Uterus (tissue), 3 donors: ENCODE measurements at regions not wholly inside any gene's neighbourhood (a gene's known extent, or its start where the extent isn't known, plus 50 kb on each side); places are given as distances from the start of the nearest gene placed in this dataset.

Experiments
- DNase-seq, 2 donors: peaks; one replicate each; pipeline ENCODE4 v3.0.0-alpha.2; 2019 to 2020
- H3K27ac ChIP-seq, 2 donors: fragments of 200-600 bp; sonication (generic); 1 replicate in 1 of 2; 2 replicates in 1 of 2; pipeline ENCODE4 v1.5.1; 2016 to 2018
- H3K27me3 ChIP-seq, 2 donors: fragments of 200-600 bp; sonication (generic); one replicate each; pipeline ENCODE4 v1.5.1; 2018 to 2019; ENCODE audit warnings: control low read depth in 1 of 2
- H3K36me3 ChIP-seq, 2 donors: fragments of 200-600 bp; sonication (generic); one replicate each; pipeline ENCODE4 v1.5.1; 2019; ENCODE audit warnings: control low read depth in 1 of 2
- H3K4me1 ChIP-seq, 2 donors: fragments of 200-600 bp; sonication (generic); one replicate each; pipeline ENCODE4 v1.5.1; 2018 to 2019; ENCODE audit warnings: control low read depth in 1 of 2
- H3K4me3 ChIP-seq, 2 donors: fragments of 200-600 bp; sonication (generic); 1 replicate in 1 of 2; 2 replicates in 1 of 2; pipeline ENCODE4 v1.5.1; 2018 to 2019; ENCODE audit warnings: mild to moderate bottlenecking in 1 of 2
- H3K9me3 ChIP-seq, 2 donors: fragments of 200-600 bp; sonication (generic); one replicate each; pipeline ENCODE4 v1.5.1; 2019; ENCODE audit warnings: control low read depth in 1 of 2
- POLR2A ChIP-seq, 2 donors: fragments of 450-650 bp; IDR thresholded peaks; one replicate each; pipeline ENCODE4 v1.6.1; 2016; ENCODE audit warnings: antibody characterized with exemption in 2 of 2, mild to moderate bottlenecking in 1 of 2, moderate library complexity in 1 of 2
- intact Hi-C: fragments of 100-400 bp; cut with DNase I; formaldehyde crosslinking; loops from one replicate; pipeline ENCODE4 v1.15.1; 2023; ENCODE audit warnings: low total_unique reads
- TF ChIP-seq, protein P1 (sequence below), 4 experiments: fragments of 200-600 bp in 2 of 4; fragments of 450-650 bp in 2 of 4; sonication (generic) in 2 of 4; IDR thresholded peaks; one replicate each; pipeline ENCODE4 v1.5.1; 2016 to 2019; ENCODE audit warnings: antibody characterized with exemption in 4 of 4, mild to moderate bottlenecking in 2 of 4, moderate library complexity in 1 of 4
- donor health status: DM: yes; HTN: yes; CAD: no.

DNA sequence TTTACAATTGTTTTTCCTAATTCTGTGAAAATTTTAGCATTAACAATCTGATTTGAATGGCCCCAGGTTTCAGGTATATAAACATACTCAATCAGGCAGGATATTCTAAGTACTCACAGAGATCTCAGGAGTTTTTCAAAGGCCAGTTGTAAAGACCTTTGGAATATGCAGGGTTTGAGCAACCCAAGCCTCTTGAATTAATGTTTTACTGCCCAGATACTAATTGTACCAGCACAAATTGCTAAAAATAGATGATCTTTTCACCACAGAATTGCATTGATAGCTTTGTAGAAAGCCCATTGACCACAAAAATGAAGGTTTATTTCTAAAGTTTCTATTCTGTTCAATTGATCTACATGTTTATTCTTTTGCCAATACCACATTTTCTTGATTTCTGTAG is 186.5 kb downstream of the OSTF1 start:
- intact Hi-C loops: no loop called here
- no peak for DNase-seq
- Histone ChIP-seq H3K27me3 (no peaks in the 10 kb centered on the region), H3K9me3 (no peaks in the 10 kb centered on the region), H3K27ac (no peak overlapping the region), H3K36me3 (no peaks in the 10 kb centered on the region), H3K4me1 (no peaks in the 10 kb centered on the region), H3K4me3 (no peak overlapping the region)
- TF ChIP-seq, protein P1, sequence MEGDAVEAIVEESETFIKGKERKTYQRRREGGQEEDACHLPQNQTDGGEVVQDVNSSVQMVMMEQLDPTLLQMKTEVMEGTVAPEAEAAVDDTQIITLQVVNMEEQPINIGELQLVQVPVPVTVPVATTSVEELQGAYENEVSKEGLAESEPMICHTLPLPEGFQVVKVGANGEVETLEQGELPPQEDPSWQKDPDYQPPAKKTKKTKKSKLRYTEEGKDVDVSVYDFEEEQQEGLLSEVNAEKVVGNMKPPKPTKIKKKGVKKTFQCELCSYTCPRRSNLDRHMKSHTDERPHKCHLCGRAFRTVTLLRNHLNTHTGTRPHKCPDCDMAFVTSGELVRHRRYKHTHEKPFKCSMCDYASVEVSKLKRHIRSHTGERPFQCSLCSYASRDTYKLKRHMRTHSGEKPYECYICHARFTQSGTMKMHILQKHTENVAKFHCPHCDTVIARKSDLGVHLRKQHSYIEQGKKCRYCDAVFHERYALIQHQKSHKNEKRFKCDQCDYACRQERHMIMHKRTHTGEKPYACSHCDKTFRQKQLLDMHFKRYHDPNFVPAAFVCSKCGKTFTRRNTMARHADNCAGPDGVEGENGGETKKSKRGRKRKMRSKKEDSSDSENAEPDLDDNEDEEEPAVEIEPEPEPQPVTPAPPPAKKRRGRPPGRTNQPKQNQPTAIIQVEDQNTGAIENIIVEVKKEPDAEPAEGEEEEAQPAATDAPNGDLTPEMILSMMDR (IDR thresholded peaks at IDR 0.05): no peak
- TF ChIP-seq POLR2A (IDR thresholded peaks at IDR 0.05): no peak

DNA sequence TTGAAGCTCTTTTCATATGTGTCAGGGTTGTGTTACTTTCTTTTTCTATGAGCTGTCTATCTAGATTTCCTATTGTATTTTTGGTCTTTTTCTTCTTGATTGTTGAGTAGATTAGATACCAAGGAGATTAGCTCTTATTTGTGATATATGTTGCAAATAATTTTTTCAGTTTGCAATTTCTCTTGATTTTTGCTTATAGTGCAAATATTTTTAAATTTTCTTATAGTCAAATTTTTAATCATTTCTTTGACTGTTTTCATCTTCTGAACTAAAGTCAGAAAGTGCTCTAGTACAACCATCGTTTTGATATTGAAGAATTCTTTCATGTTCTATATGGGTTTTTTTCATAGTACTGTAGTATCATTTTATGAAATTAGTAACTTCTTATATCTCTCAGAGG is 193.7 kb downstream of the OSTF1 start:
- no peaks in the 10 kb centered on the region for H3K27me3 ChIP-seq
- no peaks in the 10 kb centered on the region for H3K9me3 ChIP-seq
- TF ChIP-seq, protein P1 (IDR thresholded peaks at IDR 0.05): no peak
- TF ChIP-seq POLR2A (IDR thresholded peaks at IDR 0.05): no peak
- no peaks in the 10 kb centered on the region for H3K4me1 ChIP-seq
- no peak overlapping the region for H3K27ac ChIP-seq
- DNase-seq: no peak
- no peaks in the 10 kb centered on the region for H3K36me3 ChIP-seq
- intact Hi-C loops: no loop called here
- H3K4me3 ChIP-seq: no peak overlapping the region

DNA sequence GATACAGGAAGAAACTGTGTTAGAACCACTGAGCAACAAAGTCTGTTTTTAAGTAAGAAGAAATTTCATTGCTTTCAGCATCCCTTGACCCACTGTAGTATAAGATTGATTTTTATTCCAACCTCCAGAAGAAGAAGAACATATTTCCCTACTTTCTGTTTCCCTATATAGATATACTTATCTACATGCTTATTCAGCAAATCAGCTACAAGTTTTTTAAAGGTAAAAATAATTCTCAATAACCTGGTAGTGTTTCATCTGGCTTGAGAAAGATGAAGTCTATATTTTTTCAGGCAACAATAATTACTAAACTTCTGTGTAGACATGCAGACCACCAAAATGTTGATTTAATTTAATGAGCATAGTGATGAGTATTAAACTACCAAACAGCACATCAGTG is 201.0 kb downstream of the OSTF1 start:
- DNase-seq: no peak
- Histone ChIP-seq H3K9me3 (no peaks in the 10 kb centered on the region), H3K27me3 (no peaks in the 10 kb centered on the region)

GRCh38 chr9:75299324-75299723 is 211.0 kb downstream of the OSTF1 start:
- DNase-seq: no peak
- no peak overlapping the region for H3K4me3 ChIP-seq
- no peaks in the 10 kb centered on the region for H3K9me3 ChIP-seq
- H3K27ac ChIP-seq: no peak overlapping the region
- H3K27me3 ChIP-seq: no peaks in the 10 kb centered on the region
- intact Hi-C loops: no loop called here
- no peak for TF ChIP-seq POLR2A (IDR thresholded peaks at IDR 0.05)
- TF ChIP-seq, protein P1 (IDR thresholded peaks at IDR 0.05): no peak
- no peaks in the 10 kb centered on the region for H3K36me3 ChIP-seq
- no peaks in the 10 kb centered on the region for H3K4me1 ChIP-seq

More for the DNA sequence above, 201.0 kb downstream of the OSTF1 start:
- Histone ChIP-seq H3K27ac (no peak overlapping the region), H3K36me3 (no peaks in the 10 kb centered on the region), H3K4me3 (no peak overlapping the region), H3K4me1 (no peaks in the 10 kb centered on the region)
- intact Hi-C loops: no loop called here
- no peak for TF ChIP-seq POLR2A (IDR thresholded peaks at IDR 0.05)
- TF ChIP-seq, protein P1 (IDR thresholded peaks at IDR 0.05): no peak

- Histone ChIP-seq H3K9me3 (no peaks in the 10 kb centered on the region), H3K27ac (no peak overlapping the region), H3K36me3 (no peaks in the 10 kb centered on the region), H3K4me1 (no peaks in the 10 kb centered on the region), H3K4me3 (no peak overlapping the region), H3K27me3 (no peaks in the 10 kb centered on the region)
- DNase-seq: no peak
- TF ChIP-seq, protein P1 (IDR thresholded peaks at IDR 0.05): peak; percentile 20 to 52 (median 31)
- no peak for TF ChIP-seq POLR2A (IDR thresholded peaks at IDR 0.05)
- intact Hi-C loops: no loop called here
These were observed 245.3 kb downstream of the OSTF1 start for GRCh38 chr9:75333624-75334023.
